ENCODE measurements at regions not wholly inside any gene's neighbourhood (a gene's known extent, or its start where the extent isn't known, plus 50 kb on each side); places are given as distances from the start of the nearest gene placed in this dataset.

- DNase-seq = no peak
Measured at GRCh38 chr6:140929121-140929520, 1203.6 kb upstream of the GJE1 start.

DNA sequence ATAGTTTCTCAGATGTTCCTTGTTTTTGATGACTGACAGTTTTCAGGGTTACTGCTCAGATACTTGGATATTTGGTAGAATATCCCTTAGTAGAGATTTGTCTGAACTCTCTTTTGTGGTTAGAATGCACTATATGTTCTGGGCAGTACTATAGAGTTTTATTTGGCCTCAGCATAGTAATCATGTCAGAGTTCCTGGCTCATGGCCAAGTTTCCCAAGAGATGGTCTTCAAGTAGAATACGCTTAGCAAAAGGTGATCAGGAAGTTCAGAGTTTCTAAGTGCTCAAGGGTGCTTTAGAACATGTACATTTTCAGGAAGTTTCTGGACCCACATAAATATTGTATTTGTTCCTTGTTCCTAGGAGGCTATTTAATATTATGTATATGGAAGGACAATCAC lies 1209.7 kb upstream of the GJE1 start:
- DNase-seq = no peak

- DNase-seq = peak; percentile 4
Measured at GRCh38 chr6:140921366-140922226, 1211.1 kb upstream of the GJE1 start.

- no peak for DNase-seq
Measured at GRCh38 chr6:140917911-140918310, 1214.8 kb upstream of the GJE1 start.

DNA sequence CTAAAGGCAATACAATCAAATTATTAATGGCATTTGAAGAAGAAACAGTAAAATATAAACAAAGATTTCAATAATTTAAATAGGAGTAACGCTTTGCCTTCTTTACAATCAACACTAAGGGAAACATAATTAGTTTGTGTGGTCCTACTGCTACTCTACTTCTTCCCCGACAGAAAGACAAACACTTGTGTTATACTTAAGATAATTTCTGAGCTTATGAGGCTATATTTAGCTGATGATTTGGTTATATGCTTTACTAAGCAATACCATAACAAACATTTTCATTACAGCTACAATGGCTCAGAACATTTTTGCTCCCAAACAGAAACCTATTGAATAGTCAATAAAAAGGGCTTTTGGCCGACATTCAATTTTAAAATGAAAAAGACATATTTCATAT lies 1217.2 kb upstream of the GJE1 start:
- DNase-seq = no peak

DNA sequence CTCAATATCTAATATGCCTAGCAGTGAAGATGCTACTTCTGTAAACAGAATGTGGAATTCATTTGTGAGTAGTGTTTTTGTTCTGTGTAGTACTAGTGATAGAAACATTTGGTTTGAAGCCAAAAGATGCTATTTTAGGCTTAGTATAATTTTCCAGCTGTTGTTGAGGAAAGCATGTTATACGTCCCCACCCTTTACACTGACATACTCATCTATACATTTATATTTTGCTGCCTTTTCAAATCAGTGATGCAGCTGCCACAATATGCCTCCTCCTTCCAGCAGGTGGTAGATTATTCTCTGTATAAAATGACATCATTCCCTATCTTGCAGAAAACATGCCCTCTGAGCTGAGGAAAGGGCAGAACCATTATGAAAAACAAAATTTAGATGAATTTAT lies 1217.6 kb upstream of the GJE1 start:
- DNase-seq = no peak

GRCh38 chr6:140912686-140913085 lies 1220.0 kb upstream of the GJE1 start:
- DNase-seq = no peak

DNA sequence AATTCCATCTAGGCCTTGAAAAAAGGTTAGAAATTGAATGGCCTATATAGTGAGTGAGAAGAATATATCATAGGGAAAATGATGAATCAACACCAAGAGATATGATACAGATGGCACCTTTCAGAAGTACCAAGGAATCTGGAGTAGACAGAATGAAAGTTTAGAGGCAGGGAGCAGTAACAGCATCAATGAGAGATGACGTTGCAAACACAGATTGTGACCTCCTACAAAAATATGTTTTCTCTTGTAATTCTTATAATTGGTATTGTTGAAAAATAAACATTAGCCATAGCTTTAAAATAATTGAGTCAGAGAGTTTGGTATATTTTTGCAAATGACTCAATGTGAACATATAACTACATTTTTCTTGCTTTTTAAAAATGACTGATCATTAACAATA lies 1223.1 kb upstream of the GJE1 start:
- DNase-seq = no peak

DNA sequence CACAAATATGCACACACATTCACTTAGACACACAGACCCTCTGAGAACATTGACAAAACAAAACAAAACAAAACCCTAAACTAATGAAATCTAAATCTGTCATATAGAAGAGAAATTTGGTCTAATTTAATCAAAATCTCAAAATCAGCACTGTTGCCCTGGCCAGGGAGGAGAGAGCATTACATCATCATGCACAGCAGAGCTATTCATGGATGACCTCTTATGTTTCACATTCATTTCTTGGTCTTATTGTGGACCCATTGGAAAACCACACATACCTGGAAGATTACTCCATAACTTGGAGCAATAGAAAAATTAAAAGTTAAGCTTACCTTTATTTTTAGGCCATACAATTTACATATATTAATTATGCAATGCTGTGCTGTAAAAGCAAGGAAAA lies 1223.6 kb upstream of the GJE1 start:
- DNase-seq = no peak

GRCh38 chr6:140908505-140908904 lies 1224.2 kb upstream of the GJE1 start:
- no peak for DNase-seq

DNA sequence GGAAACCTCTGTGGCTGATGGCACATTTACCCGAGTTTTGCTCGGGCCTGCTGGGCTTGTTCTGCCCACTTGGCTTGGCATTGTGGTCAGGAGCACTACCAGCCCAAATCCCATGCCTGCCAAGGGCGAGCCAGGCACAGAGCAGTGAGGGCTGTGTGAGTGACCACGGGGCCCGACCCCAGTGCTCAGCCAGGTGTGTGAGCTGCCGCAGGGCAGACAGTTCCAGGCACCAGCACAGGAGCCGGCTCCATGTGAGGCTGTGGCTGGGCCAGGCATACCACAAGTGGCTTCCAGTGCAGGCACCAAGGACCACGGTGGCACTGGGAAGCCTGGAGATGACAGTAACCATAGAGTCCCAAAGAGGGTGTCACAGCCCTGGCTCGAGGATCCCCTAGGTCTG lies 1225.5 kb upstream of the GJE1 start:
- no peak for DNase-seq

DNA sequence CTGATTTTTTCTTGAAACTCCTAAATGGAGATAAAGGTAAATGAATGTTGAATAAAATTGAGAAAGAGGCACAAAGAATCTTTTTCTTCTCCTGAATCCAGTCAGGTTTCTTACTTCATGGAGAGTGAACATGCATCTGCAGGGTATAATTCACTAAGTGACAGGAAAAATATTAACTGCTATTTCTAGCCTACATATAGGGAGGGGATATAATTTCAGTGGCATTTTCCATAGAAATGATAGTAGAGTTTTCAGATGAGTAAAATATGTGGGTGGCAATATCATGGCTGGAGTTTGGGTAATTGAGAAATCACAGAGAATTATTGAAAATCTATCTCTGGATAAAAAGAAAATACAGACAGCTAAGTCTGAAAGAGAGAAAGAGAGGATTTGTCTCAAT lies 1227.0 kb upstream of the GJE1 start:
- no peak for DNase-seq

- DNase-seq = no peak
Measured at GRCh38 chr6:140905050-140905449, 1227.7 kb upstream of the GJE1 start.

DNA sequence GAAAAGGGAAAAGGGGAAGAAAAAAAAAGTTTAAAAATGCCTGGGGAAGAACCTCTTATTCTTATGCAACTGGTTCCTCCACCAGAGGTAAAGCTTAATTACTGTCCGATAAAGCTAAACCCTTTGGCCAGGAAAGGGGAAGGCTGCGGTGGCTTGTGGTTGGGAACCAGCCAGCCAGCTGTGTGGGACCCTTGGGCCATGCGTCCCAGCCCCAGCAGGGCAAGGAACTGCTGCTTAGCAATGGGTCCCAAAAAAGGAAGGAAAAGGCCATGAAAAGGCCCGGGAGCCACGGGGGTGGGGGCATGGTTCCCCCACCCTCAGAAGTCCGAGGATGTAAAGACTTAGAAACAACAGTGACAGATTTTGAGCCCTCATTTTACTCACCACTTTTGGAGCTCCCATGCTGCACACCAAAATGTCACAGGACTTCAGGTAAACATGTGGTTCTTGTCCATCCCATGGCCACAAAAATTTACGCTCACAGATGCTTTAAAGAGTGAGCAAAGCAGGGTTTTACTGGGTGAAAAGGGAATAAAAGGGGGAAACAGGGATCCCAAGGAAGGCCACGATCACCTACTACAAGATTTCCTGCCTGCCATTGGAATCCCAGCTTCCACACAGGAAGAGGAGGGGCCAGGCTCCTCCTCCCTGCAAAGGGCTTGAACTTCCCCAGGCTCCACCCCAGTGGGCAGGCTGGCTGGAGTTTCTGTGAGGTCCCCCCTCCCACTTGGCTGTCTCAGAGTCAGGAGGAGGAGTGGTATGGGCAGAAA lies 1234.7 kb upstream of the GJE1 start:
- no peak for DNase-seq

- no peak for DNase-seq
Measured at GRCh38 chr6:140897349-140897748, 1235.4 kb upstream of the GJE1 start.

- no peak for DNase-seq
Measured at GRCh38 chr6:140893432-140893831, 1239.3 kb upstream of the GJE1 start.

DNA sequence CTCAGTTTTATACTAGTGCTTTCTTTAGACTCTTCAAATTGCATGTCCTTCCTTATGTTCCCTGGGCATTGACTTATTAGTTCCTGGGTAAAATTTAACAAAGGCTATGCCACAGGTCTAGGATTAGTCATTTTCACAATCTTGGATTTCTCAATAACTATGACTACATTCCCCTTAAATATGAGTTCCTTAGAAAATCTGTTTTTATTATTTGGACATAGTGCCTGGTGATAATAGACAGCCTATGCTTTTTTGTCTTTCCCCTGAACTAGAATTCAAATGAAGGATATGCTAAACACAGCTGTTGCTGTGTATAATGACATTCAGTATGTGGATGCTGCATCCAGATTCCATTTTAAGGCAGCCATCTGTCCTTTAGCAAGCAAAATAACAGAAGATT lies 1252.8 kb upstream of the GJE1 start:
- no peak for DNase-seq

GRCh38 chr6:140874066-140874465 lies 1258.7 kb upstream of the GJE1 start:
- DNase-seq = no peak

- no peak for DNase-seq
Measured at GRCh38 chr6:140872885-140873284, 1259.8 kb upstream of the GJE1 start.

DNA sequence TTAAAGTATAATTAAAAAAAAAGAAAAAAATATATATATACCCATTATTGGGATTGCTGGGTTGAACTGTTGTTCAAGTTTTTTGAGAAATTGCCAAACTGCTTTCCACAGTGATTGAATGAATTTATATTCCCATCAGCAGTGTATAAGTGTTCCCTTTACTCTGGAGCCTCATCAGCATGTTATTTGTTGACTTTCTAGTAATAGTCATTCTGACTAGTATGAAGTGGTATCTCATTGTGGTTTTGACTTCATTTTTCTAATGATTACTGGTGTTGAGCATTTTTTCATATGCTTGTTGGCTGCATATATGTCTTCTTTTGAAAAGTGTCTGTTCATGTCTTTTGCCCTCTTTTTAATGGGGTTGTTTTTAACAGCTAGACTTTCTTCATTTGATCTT lies 1260.8 kb upstream of the GJE1 start:
- no peak for DNase-seq

DNA sequence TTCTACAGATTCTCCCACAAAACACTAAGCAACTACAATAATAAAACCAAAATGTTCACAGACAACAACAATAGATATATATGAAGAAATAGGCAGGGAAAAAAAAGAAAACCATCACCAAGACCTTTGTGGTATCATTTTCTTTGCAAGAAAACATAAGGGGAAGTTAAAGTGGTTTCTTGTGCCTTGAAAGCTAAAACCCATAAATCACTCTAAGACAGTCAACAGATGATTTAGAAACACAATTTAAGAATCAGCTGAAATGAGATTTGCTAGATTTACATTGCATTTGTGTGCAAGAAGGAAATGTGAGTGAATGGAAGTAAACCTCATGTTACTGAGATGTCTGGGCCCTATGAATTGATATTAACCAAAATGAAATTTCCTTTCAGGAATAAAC lies 1265.4 kb upstream of the GJE1 start:
- DNase-seq = no peak

DNA sequence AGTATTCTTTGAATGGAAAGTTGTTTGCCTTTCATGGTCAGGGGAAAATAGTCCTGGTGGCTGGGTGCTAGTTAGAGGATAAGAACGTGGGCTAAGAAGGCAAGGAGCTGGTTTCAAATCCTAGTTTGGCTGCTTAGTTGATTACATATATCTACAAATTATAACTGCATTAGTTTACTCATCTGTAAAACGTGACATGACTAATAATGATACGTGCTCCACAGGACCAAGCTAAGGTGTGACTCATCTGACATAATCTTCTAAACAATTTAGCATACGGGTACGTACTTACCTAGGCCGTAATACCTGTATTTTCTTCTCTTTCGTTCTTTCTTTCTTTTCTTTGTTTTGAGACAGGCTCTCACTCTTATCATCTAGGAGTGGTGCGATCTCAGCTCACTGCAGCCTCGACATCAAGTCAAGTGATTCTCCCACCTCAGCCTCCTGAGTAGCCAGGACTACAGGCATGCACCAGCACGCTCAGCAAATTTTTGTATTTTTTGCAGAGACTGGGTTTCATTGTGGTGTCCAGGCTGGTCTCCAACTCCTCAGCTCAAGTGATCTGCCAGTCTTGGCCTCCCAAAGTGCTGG lies 1274.2 kb upstream of the GJE1 start:
- DNase-seq = no peak

DNA sequence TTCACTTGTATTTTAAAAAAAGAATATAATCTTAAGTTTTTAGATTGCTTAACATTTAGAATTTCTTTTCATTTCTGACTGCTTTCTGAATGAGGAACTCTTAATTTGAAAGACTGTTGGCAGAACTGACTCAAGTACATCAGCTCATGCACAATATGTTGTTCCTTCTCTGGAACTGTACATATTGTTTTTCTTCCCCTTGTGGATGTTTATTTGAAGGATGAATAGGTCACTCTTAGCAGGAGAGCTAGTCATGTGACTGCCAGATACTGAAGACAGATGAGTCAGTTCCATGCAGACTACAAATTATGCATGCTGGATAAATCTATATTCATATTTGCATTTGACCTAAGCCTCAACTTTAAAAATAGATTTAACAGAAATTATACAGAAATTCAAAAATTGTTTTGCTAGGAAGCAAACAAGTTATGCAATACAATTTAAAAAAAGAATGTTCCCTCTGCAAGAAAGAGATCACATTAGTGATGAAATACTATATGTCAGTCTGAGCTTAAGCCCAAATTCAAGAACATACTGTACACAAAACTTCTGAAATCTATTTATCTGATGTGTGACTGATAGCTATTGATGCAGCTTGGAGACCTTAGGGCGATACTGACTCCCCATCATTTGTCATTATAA lies 1274.9 kb upstream of the GJE1 start:
- no peak for DNase-seq

DNA sequence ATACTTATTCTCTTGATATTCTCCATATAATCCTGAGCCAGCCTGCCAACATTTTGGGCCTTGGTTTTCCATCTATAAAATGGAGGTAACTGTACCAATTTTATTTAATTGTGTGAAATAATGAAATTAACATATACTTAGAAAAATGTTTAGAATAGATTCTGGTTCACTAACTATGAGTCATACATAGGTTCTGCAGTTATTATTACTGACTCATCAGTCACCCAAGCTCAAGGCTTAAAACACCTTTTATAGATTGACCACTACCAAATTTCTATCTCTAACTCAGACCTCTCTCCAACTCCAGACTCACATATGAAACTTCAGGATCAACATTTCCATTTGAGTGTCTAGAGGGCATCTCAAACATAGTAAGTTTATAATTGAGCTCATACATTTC lies 1277.2 kb upstream of the GJE1 start:
- DNase-seq = no peak

Measured in SIG-M5 (cell line).